ENCODE measurements at regions not wholly inside any gene's neighbourhood (a gene's known extent, or its start where the extent isn't known, plus 50 kb on each side); places are given as distances from the start of the nearest gene placed in this dataset.
A peak's percentile ranks its signal among the peaks of the same experiment; 100 is the strongest.

GRCh38 chr20:59438201-59438600, 137.8 kb downstream of the EDN3 start:
- no peak for DNase-seq

- no peak for DNase-seq
These were observed 138.8 kb downstream of the EDN3 start for GRCh38 chr20:59439243-59439642.

- no peak for DNase-seq
These were observed 140.9 kb downstream of the EDN3 start for GRCh38 chr20:59441306-59441705.

DNA sequence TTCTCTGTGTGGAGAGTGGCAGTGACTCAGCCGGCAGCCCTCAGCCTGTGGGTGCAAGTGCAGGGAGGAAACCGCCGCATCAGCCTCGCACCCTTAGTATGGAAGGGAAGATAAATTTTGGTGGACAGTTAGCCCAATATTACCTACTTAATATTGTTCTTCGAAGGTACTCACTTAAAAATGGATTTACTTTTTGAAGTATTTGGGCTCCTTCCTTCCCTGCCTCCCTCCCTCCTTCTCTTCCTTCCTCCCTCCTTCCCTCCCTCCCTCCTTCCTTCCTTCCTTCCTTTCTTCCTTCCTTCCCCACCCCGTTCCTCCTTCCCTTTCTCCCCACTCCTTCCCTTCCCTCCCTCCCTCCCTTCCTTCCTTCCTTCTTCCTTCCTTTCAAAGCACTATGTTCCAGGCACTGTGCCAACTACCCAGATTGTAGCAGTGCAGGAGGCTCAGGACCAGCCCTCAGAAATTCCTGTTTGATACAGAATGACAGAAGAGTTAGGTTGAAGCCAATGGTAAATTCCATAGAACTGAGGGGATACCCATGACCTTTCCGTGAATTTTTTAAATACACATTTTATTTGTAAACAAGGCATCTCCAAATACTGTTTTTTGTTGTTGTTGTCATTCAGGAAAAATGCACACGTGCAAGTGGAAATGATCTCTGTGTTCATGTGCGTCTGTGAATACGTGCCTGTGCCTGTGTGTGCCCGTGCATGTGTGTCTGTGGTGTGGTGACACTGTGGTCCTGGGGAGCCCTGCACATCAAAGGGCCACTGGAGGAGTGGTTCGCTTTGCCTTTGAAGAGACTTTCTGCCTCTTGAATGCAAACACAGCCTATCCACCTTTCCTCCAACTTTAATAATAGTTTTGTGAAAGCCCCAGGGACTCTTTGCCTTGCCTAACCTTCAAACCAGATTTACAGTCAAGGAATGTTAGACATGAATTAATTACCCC, 141.7 kb downstream of the EDN3 start:
- no peak for DNase-seq

DNA sequence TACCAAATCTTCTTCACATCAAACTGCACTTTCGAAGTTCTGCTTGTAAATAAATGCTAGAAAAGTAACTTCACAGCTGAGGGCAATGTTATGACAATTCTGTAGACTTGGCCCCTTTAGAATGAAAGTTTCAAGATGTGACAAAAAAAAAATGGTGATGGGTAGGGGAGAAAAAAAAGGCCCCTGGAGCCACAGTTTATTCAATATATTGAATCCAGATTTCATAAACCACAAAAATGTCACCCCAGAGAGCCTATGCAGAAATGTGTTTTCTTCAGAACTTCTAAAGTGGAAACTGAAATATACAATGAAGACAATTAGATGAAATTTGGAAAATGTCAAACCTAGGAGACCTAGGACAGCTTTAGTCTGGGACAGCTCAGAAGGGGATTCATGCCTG, 143.1 kb downstream of the EDN3 start:
- DNase-seq = no peak

DNA sequence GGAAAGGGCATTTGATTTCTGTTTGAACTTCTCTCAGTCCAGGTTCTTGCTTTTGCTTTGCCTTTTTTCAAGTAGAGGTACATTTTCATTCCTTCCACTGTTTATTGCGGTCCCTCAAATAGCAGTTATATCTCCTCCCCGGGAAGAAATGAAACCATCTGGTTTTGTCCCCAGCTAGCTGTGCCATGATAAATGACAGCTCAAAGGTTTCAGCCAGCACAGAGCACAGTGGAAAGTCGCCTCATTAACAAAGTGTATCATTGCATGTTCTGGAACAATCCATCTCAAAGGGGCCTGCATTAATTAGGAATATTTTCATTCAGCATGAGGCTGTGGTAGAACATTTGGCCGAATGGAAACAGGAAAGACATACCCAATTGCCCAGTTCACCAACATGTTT, 146.0 kb downstream of the EDN3 start:
- no peak for DNase-seq

GRCh38 chr20:59448196-59448595, 147.8 kb downstream of the EDN3 start:
- no peak for DNase-seq

DNA sequence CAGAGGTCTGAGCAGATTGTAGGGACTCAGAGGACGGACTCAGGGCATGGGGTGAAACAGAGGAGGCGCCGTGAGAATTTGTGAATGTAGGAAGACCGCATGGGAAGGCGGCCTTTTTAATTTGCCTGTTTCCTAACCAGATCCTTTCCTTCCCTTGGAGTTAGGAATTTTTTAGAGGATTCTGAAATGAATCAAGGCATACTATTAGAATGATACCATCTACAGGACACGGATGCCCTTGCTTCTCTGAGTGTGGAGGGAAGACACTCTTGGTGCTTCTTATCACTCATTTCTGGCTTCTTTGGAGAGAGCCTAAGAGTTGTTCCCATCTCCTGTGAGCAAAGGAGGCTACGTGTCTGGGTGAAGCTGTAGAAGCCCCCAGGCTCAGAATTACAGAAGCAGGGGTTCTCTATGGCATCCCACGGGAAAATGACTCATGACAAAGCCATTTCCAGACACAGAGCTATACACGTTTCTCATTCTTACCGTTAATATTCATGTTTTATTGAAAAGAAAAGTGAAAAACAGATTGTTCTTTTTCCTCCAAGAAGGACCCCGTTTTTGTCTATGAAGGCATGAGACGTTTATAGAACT, 148.5 kb downstream of the EDN3 start:
- no peak for DNase-seq

- DNase-seq = no peak
These were observed 150.7 kb downstream of the EDN3 start for GRCh38 chr20:59451066-59451630.

- DNase-seq = no peak
These were observed 151.2 kb downstream of the EDN3 start for GRCh38 chr20:59451641-59452040.

DNA sequence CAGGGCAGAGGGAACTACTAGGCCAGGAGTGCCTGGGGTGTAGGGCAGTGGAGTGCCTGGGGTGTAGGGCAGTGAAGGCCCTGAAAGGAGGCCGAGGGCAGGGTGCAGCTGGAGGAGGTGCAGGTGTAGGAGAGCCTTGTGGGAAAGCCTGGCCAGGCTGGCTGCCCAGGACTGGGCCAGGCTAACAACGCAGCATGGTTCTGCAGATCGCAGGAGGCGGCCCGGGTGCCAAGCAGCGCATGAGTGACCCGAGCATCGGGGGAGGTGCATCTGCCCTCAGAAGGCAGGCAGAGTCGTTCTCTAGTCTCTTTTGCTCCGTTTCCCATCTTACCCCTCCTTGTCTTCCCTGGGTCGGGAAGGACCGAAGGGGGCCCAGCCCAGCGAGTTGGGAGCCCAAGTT, 151.5 kb upstream of the PHACTR3 start:
- DNase-seq = no peak

GRCh38 chr20:59453759-59454560, 150.4 kb upstream of the PHACTR3 start:
- DNase-seq = no peak

DNA sequence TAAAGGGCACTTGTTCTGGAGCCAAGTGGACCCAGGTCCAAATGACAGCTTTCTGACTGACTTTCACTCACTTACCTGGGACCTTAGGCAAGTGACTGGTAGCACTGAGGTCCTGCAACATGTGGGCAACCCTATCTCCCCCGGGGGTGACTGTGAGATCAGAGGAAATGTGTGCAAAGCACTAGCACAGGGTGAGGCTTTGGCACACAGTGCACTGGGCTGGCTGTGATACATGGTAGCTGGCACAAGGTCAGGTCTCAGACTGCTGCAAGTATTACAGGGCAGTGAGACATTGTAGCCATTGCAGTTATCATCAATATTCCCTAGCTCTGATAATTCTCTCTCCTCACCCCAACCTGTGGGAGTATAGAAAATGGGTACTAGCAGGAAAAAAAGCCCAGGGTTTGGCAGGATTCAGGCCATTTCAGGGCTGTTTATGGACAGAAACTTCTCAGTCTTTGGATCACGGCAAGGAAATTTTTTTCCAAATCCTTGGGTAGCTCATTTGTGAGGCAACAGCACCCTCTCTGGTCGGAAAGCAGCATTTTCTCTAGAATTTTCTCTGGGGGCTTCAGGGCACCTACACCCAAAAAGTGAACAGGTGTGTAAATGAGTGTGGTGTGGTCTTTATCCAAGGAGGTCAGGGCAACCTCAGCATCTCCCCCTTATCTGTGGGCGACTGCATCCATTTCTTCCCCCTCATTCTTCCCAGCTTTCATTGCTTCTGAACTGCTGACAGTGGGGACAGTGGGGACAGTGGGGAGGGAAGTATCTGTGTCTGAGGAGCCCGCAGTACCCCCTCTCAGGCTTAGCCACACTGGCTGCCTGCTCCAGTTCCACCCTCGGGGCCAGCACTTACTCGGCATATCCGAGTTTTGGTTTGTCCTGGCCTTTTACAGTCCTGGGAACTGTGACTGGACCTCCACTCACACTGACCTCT, 148.7 kb upstream of the PHACTR3 start:
- peak; percentile 10 for DNase-seq

GRCh38 chr20:59456342-59457279, 147.7 kb upstream of the PHACTR3 start:
- no peak for DNase-seq

DNA sequence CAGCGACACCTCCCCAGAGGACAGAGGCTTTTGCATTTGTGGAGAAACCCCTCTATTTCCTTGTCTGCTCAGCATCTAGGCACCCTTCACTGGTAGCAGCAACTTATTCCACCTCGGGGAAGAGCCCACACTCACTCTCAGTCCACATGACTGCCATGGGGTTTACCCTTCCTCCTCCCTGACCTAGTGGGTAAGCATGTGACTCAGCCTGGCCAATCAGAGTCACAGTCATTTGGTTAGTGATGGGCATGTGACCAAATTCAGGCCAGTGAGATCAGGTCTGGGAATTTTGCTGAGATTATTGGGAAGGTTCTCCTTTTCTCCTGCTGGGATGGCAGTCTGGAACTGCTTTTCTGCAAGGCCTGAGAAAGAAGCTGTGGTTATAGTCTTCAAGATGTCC, 145.7 kb upstream of the PHACTR3 start:
- DNase-seq = no peak

GRCh38 chr20:59459586-59459985, 144.8 kb upstream of the PHACTR3 start:
- no peak for DNase-seq

DNA sequence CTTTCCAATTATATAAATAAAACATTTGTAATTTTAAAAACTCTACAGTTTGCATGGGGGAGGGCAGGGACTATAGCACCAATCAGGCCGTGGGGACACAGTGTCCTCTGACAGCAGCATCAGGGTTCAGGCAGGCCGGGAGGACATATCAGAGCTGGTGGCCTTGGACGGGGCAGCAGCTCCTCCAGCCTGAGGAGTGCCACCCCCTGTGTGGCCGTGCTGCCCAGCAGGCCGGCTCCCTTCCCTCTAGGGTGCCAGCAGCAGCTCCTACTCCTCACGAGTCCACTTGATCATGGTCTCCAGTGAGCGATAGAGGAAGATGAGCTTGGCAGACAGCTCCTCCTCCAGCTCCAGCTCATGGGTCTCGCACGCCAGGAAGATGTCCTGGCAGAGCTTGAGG, 144.0 kb upstream of the PHACTR3 start:
- no peak for DNase-seq

DNA sequence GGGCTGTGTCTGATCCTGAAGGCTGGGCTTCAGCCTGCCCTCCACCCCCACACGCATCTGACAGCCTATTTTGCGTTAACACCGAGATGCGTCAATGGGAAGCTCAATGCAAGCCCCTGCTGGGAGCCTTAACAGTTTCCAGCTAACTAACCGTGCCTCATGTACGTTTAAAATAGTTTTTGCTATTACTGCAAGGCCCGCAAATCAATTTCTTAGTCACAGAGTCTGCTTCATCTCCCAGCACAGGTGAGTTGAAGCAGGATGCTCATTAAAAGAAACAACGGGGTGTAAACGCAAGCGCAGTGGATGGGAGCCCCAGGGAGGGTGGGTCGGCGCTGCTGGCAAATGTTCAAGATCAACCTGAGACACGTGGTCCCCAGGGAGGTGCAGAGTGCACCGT, 142.8 kb upstream of the PHACTR3 start:
- no peak for DNase-seq

DNA sequence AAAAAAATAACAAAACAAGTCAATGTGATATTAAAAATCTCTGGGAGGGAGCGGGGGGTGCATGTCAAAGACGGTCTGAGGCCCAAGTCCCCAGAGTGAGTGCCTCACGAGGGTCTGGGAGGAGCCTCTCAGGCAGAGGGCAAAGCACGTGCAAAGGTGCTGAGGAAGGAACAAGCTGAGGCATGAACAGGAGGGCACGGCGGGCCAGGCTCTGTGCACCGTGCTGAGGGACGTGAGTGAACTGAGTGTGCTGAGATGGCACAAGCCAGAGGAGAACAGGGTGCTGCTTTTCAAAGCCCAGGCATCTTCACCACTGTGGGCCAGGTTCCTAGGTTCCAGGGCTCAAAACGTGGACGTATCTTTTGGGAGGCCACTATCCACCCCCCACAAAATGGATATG, 142.1 kb upstream of the PHACTR3 start:
- no peak for DNase-seq

GRCh38 chr20:59463541-59463940, 140.8 kb upstream of the PHACTR3 start:
- DNase-seq = no peak
